Ureter (tissue), 1 donor: ENCODE measurements at regions not wholly inside any gene's neighbourhood (a gene's known extent, or its start where the extent isn't known, plus 50 kb on each side); places are given as distances from the start of the nearest gene placed in this dataset.
"Not testable (repeated sequence)": the region's sequence is repeated elsewhere in the genome, so short reads cannot be mapped to it uniquely, and the experiment has no call there.

Experiments
- DNase-seq: peaks from one replicate; pipeline ENCODE4 v3.0.0-alpha.2; 2020; ENCODE audit warnings: low spot score
- donor health status: DM: yes; HTN: yes; CAD: no.

DNA sequence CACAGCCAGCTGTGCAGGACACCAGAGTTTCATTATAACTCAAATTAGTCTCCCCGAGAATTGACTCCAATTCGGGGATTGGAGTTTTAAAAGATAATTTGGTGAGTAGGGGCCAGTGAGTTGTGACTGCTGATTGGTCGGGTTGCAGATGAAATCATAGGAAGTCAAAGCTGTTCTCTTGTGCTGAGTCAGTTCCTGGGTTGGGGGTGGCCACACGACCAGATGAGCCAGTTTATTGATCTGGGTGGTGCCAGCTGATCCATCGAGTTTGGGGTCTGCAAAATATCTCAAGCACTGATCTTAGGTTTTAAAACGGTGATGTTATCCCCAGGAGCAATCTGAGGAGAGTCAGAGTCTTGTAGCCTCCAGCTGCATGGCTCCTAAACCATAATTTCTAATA is 82.7 kb upstream of the SLC66A3 start:
- DNase-seq = no peak

DNA sequence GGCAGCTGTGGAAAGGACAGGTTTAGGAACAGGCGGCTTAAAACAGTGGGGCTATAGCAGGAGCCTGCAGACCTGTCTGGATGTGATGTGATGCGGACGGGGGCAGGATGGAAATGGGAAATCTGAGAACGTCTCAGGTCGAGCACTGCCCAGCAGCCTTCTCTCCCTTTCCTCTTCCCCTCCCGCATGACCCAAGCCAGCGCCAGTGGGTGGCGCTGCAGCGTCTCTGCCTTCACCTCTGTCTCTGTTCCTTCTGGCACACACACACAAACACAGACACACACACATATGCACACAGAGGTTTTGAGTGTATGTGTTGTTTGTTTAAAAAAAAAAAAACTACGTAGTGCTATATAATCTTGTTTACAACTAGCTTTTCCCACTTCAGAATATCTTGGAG is 82.0 kb upstream of the SLC66A3 start:
- DNase-seq = no peak

DNA sequence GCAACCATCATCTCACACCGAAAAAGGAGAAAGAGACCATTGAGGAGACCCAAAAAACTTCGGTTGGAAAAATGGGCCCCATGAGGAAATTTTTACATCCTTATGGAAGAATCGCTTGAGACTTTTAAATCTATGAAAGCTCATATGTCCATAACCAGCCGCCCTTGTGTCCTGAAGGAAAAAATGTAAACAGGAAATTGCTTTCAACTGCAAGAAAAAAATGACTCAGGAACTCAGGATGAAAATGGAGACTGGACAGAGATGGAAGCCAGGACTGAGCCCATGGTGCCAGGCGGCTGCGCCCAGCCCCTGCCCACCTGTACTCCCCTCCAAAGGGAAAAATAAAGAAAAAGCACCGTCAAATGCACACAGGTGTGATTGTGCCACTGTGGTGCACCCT is 81.5 kb upstream of the SLC66A3 start:
- no peak for DNase-seq

DNA sequence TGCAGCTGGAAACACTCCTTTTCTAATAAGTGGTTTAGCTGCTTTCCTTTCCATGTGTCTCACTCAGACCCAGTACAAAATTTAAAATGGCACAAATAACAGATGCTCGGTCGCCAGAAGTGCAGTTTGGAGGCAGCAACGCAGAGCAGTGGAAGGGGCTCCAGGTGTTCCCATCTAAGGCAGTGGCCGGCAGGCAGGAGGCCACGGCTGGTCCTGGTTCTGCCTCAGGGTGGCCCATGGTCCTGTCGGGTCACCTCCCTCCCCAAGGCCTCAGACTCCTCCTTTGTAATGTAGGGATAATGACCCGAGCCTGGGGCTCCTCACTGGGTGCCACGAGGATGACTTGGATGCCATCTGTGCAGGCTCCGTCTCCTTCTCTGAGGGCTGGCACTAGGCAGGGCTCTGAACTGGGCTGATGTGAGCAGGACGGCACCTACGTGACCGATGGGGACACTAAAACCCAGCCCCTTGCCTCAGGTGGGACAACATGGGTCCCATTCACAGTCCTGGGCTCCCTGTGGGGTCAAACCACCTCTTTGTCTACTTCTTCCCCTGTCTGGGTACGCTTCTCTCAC is 80.9 kb upstream of the SLC66A3 start:
- no peak for DNase-seq

DNA sequence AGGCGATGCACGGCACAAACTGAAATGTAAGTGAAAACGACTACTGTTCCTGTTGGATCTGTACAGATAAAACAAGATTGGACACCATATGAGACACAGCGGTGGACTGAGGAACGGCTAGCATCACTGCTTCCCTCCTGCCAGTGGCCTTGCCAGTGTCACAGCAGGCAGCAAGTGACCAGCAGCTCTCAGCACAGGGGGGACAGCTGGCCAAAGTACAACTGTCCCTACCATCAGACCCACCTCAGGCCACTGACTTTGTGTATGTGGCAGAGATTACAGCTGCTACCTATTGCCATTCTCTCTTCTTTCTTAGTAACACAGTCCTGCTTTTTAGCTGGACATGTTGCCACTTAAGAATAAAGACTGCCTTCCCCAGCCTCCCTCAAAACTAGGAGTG is 80.0 kb upstream of the SLC66A3 start:
- no peak for DNase-seq

DNA sequence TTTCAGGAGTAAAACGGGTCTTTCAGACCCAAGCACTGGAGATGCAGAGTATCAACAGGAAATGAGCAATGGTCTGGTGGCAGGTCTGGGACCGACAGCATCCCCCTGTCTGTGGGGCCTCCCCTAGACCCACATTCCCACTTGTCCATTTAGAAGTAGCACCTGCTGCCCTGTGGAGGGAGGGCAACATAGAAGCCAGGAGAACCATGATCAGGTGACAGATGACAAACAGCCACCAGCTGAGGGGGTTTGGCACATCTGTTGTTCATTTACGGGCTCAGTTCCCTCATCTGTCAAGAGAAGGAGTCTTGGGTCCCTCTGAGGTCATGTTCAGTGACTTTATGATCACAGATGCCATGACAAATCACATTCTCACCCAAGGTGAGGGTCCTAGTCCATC is 77.9 kb upstream of the SLC66A3 start:
- DNase-seq = no peak

GRCh38 chr2:11079136-11079824 is 76.0 kb upstream of the SLC66A3 start:
- DNase-seq = peak; percentile 14

DNA sequence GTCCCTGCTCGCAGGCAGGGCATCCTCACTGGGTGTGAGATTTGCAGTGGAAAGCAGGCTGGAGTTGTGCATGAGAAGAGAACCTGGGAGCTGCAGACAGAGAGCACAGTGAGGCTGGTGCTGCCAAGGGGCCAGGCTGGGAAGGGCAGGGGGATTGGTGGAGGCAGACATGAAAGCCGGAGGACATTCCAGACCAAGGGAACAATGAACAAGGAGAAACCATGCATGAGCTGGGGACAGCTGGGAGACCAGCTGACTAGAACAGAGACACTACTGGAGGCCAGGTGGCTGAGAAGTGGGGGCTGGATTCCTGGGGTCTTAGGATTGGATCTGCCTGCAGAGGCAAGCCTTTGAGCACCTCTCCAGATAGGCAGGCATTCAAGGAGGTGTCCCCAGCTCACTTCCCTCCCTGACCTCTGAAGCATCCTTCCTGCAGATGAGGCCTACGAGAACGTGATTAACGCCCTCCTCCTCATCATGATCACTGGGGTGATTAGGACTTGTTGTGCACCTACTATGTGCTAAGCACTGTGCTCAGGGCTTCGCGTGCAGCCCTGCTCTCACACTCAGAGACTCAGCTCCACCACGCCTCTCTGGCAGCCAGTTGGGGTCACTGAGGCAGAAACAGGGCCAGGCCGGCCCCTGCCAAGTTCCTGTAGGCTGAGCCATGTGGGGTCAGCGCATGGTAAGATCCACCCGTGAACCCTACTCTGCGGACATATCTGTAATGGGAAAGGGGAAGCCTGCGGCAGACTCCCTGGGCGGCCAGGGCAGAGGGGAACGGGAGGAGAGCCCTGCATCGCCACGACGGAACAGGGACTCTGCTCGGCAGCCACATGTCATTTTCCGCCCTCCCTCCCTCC is 74.8 kb upstream of the SLC66A3 start:
- DNase-seq = peak; percentile 31

DNA sequence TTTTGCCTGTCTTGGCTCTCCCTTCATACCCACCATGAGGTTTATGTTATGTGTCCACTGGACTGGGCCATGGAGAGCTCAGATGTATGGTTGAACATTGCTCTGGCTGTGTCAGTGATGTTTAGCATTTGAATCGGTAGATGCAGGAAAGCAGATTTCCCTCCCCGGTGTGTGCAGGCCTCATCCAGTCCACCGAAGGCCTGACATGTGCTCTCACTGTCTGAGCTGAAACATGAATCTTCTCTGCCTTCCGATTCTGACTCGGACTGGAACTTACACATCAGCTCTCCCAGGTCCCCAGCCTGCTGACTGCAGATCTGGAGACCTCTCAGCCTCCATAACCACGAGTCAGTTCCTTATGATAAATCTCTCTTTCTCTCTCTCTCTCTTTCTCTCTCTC is 72.4 kb upstream of the SLC66A3 start:
- peak; percentile 14 for DNase-seq

DNA sequence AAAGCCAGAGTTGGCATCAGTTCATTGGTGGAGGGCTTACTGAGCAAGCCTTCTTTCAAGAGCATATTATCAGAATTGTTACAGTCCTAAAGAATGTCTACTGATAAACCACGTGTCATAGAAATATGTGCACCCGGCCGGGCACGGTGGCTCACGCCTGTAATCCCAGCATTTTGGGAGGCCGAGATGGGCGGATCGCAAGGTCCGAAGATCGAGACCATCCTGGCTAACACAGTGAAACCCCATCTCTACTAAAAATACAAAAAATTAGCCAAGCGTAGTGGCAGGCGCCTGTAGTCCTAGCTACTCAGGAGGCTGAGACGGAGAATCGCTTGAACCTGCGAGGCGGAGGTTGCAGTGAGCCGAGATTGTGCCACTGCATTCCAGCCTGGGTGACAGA is 66.4 kb upstream of the SLC66A3 start:
- DNase-seq = not testable (repeated sequence)

- DNase-seq = no peak
These were observed 65.1 kb upstream of the SLC66A3 start for GRCh38 chr2:11090187-11090586.

- DNase-seq = no peak
These were observed 62.4 kb upstream of the SLC66A3 start for GRCh38 chr2:11092701-11093335.

DNA sequence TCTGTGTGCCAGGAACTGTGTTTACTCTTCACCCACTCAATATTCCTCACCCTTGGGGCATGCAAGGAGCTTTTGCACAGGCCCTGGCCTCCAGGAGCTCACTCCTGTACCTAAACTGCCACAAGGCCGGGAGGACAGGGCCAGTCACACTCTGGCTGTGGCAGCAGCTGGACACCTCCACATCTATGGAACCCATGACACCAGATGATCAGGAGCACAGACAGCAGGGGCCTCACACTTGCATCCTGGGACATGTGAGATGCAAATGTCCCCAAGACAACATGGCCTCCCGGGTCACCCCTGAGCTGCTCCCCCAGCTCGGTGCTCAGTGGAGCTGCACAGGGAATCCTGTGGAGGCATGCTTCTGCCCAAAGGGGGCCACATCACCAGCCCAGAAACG is 61.8 kb upstream of the SLC66A3 start:
- DNase-seq = no peak

- DNase-seq = no peak
These were observed 61.1 kb upstream of the SLC66A3 start for GRCh38 chr2:11094021-11094810.

GRCh38 chr2:11096591-11096990 is 58.7 kb upstream of the SLC66A3 start:
- DNase-seq = no peak

- DNase-seq = no peak
These were observed 58.1 kb upstream of the SLC66A3 start for GRCh38 chr2:11097038-11097720.

DNA sequence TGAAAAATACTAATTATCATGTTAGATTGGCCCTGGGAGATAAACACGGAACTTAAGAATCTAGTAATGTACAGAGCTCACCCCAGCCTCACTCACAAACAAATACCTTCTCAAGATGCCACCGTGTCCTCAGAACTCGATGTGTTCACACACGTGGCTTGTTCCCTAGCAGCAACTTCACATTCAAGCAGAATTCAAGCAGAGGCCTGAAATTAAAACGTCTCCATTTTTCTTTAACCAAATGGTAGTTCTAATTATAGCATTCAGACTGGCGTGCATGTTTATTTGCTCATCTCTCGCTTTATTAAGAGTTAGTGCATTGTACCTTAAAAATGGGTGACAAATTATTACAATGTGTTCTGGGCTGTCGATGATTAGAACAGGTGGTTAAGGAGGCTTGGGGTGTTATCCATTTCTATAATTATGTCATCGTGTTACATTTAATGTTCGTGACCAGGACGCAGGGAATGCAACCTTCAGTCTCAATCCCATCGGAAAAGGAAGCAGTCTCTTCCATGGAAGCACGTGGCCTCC is 57.3 kb upstream of the SLC66A3 start:
- no peak for DNase-seq

- DNase-seq = no peak
These were observed 55.9 kb upstream of the SLC66A3 start for GRCh38 chr2:11099122-11100065.

DNA sequence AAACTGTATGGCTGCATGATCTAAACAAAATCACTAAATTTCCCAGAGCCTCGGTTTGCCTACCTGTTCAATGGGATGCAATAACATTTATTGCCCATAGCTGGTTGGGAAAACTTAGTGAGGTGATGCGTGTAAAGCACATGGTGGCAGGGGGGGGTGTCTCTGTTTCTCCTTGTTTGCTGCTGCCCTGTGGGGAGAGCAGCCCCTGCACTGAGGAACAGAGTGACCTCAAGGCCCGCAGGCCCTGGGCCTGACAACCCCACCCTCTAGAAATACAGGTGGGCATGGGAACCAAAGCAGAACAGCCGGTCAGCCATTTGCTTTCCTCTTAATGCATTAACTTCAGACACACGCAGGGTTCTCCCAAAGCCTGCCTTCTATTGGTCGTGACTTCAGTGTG is 55.1 kb upstream of the SLC66A3 start:
- DNase-seq = no peak

GRCh38 chr2:11100976-11101375 is 54.3 kb upstream of the SLC66A3 start:
- DNase-seq = no peak
